HCT116 (cell line): ENCODE measurements at regions not wholly inside any gene's neighbourhood (a gene's known extent, or its start where the extent isn't known, plus 50 kb on each side); places are given as distances from the start of the nearest gene placed in this dataset.

ENCODE experiments used
- CEBPB ChIP-seq: IDR thresholded peaks from 2 replicates; pipeline ENCODE4 v1.6.1; 2012; ENCODE audit warnings: low read depth
- CTCF ChIP-seq, 3 experiments: fragments of 200-600 bp in 1 of 3; sonication (generic) in 1 of 3; IDR thresholded peaks in 2 of 3; conservative IDR thresholded peaks in 1 of 3; 2 replicates each; pipeline ENCODE4 v1.5.1; 2012 to 2017; ENCODE audit warnings: low read depth in 2 of 3, low read length in 2 of 3, antibody characterized with exemption in 1 of 3, borderline replicate concordance in 1 of 3, control low read depth in 1 of 3, mild to moderate bottlenecking in 1 of 3, mixed read lengths in 1 of 3, mixed run types in 1 of 3, moderate library complexity in 1 of 3; ENCODE audit not compliant: insufficient read depth in 1 of 3
- ELF1 ChIP-seq: IDR thresholded peaks from 2 replicates; pipeline ENCODE4 v1.6.1; 2012; ENCODE audit warnings: low read depth, borderline replicate concordance
- EZH2 ChIP-seq: fragments of 200-600 bp; sonication (generic); IDR thresholded peaks from 2 replicates; pipeline ENCODE4 v1.6.1; 2017; ENCODE audit warnings: antibody characterized with exemption, mixed run types
- FOSL1 ChIP-seq: IDR thresholded peaks from 2 replicates; pipeline ENCODE4 v1.6.1; 2012; ENCODE audit warnings: low read depth
- JUND ChIP-seq: IDR thresholded peaks from 2 replicates; pipeline ENCODE4 v1.6.1; 2012
- POLR2A ChIP-seq: IDR thresholded peaks from 2 replicates; pipeline ENCODE4 v1.7.0; 2011; ENCODE audit warnings: borderline replicate concordance; ENCODE audit not compliant: insufficient read depth, insufficient read length; ENCODE audit errors: extremely low read depth
- POLR2AphosphoS5 ChIP-seq: IDR thresholded peaks from 2 replicates; pipeline ENCODE4 v1.6.1; 2011; ENCODE audit warnings: mild to moderate bottlenecking, low read depth, low read length, moderate library complexity
- REST ChIP-seq: IDR thresholded peaks from 2 replicates; pipeline ENCODE4 v1.6.1; 2012; ENCODE audit warnings: low read depth
- SP1 ChIP-seq: IDR thresholded peaks from 2 replicates; pipeline ENCODE4 v1.6.1; 2012; ENCODE audit warnings: low read depth
- ZNF274 ChIP-seq: fragments of 200-500 bp; sonication (Bioruptor generic); IDR thresholded peaks from 2 replicates; pipeline ENCODE4 v1.6.1; 2014; ENCODE audit warnings: mild to moderate bottlenecking, low read depth, low read length, inconsistent platforms
- TF ChIP-seq, protein P1 (sequence below): IDR thresholded peaks from 2 replicates; pipeline ENCODE4 v1.6.1; 2012
- TF ChIP-seq, protein P2 (sequence below): IDR thresholded peaks from 2 replicates; pipeline ENCODE4 v1.6.1; 2012

DNA sequence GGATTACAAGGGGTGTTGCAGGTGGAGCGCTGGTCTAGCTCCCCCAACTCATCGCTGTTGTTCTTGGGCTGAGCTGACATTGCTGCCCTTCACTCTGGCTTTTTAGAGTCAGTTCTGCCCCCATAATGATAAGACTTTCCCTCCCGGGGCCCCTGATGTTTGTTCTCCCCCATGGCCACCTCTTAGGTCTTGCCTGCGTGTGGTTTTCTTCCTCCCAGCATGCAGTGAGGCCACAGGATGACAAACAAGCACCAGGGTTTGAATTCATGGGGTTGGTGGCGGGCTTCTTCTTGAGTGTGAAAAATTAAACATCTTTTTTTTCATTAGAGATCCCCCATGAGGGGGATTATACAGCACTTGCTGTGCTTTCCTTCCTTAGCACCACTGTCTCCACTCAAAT lies 74.1 kb downstream of the CTAGE1 start:
- TF ChIP-seq POLR2AphosphoS5 (no peak), POLR2A (no peak), EZH2 (no peak), SP1 (no peak), CEBPB (no peak), CTCF (IDR thresholded peaks at IDR 0.05 in 2 of 3, conservative IDR thresholded peaks at IDR 0.05 in 1 of 3; ENCODE audit: borderline replicate concordance in 1 of 3, insufficient read depth in 1 of 3, low read depth in 2 of 3, low read length in 2 of 3) (no peak), FOSL1 (no peak), ELF1 (no peak), ZNF274 (no peak), JUND (no peak), REST (no peak)
- TF ChIP-seq, protein P1, sequence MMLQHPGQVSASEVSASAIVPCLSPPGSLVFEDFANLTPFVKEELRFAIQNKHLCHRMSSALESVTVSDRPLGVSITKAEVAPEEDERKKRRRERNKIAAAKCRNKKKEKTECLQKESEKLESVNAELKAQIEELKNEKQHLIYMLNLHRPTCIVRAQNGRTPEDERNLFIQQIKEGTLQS: no peak
- TF ChIP-seq, protein P2, sequence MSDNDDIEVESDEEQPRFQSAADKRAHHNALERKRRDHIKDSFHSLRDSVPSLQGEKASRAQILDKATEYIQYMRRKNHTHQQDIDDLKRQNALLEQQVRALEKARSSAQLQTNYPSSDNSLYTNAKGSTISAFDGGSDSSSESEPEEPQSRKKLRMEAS: no peak
